ENCODE measurements at regions not wholly inside any gene's neighbourhood (a gene's known extent, or its start where the extent isn't known, plus 50 kb on each side); places are given as distances from the start of the nearest gene placed in this dataset.

DNA sequence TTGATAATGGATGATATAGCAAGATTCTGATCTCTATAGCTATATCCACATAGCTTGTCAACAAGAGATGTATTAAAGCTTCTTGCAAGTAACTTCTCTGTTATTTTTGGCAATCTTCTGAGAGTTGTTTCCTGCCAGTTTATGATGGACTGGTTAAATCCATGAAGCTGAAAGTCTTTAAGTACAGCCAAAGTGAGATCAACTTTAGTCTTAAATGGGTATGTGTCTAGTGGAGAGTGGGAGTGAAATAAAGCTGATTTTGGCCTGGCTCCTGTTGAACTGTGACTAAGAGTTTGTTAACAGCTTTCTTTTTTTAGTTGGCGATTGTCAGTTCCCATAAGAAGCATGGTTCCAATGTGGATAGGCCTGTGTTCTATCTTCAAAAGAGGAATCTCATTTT, 350.9 kb upstream of the PCSK5 start:
- TF ChIP-seq, protein P1, sequence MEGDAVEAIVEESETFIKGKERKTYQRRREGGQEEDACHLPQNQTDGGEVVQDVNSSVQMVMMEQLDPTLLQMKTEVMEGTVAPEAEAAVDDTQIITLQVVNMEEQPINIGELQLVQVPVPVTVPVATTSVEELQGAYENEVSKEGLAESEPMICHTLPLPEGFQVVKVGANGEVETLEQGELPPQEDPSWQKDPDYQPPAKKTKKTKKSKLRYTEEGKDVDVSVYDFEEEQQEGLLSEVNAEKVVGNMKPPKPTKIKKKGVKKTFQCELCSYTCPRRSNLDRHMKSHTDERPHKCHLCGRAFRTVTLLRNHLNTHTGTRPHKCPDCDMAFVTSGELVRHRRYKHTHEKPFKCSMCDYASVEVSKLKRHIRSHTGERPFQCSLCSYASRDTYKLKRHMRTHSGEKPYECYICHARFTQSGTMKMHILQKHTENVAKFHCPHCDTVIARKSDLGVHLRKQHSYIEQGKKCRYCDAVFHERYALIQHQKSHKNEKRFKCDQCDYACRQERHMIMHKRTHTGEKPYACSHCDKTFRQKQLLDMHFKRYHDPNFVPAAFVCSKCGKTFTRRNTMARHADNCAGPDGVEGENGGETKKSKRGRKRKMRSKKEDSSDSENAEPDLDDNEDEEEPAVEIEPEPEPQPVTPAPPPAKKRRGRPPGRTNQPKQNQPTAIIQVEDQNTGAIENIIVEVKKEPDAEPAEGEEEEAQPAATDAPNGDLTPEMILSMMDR (conservative IDR thresholded peaks at IDR 0.05 in 1 of 2, IDR thresholded peaks at IDR 0.05 in 1 of 2; ENCODE audit: extremely low read depth in 1 of 2, insufficient read depth in 1 of 2, low read depth in 1 of 2, low read length in 2 of 2), result no peak
- no peak for TF ChIP-seq EZH2 (IDR thresholded peaks at IDR 0.05; ENCODE audit: borderline replicate concordance, low read length)
